ENCODE measurements at regions not wholly inside any gene's neighbourhood (a gene's known extent, or its start where the extent isn't known, plus 50 kb on each side); places are given as distances from the start of the nearest gene placed in this dataset.

DNA sequence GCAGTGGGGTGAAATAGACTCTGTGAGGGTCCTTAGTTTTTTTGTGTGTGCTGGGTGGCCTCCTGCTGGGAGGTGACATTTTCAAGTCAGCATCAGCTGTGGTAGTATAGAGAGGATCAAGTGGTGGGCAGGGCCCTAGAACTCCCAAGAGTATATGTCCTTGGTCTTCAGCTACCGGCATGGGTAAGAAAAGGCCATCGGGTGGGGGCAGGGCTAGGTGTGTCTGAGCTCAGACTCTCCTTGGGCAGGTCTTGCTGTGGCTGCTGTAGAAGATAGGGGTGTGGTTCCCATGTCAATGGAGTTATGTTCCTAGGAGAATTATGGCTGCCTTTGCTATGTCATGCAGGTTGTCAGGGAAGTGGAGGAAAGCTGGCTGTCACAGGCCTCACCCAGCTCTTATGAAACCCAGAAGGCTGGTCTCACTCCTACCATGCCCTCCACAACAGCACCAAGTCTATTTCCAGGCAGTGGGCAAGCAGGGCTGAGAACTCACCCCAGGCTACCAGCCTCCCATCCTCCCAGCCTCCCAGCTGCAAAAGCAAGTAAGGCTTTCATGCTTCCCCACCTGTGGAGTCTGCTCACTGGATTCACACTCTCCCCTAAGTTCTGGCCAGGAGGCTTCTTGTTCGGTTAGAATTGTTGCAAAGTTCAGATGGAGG is 130.6 kb upstream of the SOX1 start:
- no peak for DNase-seq

DNA sequence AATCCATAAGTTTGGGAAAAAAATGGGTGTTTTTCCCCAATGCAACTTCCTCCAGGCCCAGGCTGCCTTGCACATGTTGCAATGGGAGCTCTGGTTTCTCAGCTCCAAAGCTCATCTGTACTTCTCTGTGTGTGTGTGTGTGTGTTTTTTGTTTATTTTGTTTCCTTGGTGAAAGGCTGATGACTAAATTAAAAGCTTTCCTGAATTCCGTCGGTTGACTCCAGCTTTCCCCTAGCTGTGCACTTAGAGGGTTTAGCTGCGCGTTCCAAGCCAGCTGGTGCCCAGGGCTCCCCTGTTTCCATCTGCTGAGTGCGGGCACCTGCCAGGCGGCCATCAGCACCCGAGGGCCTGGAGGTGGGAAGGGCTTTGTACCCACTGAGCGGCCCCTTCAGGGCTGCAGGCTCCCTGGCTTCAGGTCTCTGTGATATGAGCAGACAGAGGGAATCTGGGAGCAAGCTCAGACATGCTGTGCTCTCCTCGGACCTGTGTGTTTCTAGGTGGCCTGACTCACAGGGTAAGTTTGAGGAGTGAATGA is 129.1 kb upstream of the SOX1 start:
- no peak for DNase-seq

DNA sequence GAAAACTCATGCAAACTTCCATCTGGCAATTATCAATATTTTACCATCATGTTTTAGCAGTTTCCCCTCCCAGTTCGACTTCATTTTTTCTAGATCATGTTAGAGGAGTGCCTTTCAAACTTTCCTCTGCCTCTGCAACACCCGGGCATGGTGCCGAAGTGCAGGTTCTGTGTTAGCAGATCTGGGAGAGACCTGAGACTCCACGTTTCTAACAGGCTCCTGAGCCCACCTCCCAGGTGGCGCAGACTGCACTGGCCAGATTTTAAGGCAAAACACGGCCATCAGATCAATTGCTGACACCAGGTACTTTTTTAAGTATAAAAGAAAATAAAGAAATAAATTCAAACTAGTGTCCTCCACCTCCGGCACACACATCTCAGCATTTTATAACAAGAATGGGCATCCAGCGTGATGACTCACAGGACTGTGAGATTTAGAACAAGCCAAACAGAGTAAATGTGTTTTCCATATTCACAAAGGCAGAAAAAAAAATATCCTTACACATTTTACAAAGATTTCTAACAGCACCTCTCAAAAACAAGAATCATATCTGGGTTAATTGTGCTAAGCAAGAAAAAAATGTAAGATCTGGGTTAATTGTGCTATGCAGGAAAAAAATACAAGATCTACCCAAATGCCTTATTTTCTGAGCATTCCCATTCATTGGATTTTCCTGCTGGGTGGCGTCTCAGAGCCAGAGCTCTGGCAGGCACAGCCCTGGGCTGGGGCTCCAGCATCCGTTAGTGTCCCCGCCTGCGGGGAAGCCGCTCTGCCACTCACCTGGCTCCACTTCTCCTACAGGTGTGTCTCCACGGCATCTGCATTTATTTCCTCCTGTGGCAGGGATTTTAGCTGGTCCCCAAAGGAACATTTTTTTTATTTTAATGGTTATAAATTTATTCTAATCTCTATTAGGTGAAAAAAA is 127.9 kb upstream of the SOX1 start:
- no peak for DNase-seq

DNA sequence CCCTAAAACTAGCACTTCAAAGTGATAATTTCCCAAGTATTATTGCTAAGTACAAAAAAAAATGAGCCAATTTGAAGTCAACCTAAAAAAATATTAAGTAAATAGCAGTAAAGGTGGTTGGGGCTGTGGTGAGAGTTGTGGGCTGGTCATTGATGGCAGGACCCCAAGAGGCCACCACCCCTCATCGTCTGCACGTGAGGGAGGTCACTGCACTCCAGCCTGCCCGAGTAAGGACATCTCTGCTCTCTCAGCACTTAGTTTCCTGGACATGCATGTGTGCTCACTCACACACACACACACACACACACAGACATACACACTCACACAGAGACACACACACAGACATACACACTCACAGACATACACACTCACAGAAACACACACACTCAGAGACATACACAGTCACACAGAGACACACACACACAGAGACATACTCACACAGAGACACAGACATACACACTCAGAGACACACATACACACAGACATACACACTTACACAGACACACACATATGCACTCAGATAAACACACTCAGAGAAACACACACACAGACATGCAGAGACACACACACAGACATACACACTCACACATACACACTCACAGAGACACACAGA is 127.2 kb upstream of the SOX1 start:
- DNase-seq: no peak

DNA sequence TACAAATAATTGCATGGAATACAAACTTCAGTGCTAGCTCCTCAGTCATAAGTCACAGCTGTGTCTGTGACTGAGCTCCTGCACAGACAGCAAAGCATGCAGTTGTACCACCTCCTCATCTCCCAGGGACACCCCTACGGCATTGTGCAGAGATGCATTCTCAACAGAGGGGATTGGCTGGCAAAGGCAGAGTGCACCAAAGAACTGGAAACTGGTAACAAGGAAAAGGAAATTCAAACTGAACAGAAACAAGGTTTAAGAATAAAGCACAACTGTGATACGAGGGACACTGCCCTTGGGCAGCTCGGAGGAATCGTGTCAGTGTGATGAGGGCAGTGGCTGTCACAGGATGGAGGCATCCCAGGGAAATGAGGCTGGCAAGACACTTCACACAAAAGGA is 126.1 kb upstream of the SOX1 start:
- DNase-seq: no peak

DNA sequence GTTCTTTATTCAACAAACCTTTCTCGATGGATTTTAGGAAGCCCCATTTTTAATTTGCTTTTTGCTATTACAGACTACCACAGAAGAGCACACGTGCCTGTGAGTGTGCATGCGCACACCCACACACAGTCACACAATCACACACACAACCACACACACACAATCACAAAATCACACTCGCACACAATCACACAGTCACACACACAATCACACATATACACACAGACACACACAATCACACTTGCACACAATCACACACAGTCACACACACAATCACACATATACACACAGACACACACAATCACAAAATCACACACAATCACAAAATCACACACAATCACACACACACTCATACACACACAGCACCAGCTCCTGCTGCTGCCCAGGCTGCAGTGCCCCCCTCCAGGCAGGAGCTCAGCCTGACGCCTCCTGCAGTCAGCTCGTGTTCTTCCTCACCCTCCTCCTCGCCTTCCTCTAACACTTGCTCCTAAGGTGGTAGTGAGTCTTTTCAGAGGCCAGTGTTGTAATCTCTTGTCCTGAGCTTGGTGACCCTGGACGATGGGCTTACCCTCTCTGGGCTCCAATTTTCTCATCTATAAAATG is 125.0 kb upstream of the SOX1 start:
- DNase-seq: no peak

DNA sequence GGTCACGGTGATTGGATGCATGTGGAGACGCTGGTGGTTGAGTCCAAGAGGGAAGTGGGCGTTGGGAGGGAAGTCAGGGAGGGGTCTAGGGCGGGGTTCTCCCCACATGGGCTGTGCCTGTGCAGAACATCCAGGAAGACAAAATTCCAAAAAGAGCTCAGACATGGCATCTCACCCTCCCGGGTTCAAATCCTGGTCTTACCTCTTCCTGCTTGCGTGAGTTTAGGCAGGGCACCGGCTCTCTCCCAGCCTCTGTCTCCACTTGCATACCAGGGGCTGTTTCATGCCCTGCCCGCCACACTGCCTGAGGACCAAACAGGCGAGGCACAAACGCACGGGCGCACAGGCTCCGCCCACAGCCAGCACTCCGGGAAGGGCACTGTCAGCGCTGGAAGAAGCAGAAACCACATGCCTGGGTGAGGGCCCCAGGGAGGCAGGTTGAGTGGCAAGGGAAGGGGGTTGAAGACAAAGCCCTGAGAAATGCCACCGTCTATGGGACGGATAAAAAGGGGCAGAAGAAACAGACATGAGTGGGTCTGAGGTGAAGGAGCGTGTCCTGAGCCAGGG is 123.6 kb upstream of the SOX1 start:
- DNase-seq: no peak

DNA sequence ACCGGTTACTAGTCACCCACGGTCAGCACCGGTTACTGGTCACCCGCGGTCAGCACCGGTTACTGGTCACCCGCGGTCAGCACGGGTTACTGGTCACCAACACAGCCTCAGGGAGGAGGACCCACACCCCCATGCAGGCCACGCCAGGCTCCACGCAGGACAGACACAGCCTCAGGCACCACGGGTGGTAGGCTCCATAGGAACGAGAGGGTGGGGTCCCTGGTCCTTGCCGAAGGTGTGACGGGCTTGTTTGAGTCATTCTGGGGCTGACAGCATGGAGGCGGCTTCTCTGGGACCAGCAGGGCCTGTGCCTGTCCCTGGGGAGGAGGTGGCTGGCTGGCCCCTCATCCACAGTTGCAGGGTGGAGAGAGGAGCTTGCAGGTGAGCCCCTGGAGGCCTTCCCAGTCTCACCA is 122.8 kb upstream of the SOX1 start:
- no peak for DNase-seq

DNA sequence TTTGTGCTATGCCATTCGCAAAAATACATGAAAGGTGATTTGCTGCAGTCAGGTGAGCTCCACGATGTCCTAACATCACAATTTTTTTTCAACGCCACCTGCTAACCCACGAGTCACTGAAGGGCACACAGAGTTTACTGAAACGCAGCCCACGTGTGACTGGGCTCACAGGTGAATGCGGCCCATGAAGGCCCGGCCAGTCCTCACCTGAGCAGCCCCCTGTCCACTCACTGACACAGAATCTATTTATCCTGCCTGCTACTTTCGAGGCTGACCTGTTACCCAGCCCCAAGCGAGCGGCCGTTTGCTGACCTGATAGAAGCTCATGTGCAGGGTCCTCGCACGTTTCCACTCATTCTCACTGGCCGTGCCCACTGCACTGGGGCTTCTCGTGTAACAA is 121.9 kb upstream of the SOX1 start:
- no peak for DNase-seq

DNA sequence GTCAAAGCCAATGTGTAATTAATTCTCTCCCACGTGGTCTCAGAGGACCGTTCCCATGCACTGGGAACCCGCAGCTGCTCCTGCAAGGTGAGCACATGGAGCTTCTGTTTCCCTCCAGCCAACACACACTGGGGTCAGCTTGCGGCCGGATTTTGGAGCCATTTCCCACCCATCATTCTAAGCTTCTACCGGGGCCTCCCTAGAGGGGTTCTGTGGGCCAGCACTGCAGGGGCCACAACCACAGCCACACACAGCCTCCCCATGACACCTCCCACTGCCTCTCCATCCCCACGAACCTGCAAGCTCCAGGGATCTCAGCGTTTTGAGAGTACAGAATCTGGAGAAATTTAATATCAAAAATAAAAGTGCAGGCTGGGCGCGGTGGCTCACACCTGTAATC is 120.7 kb upstream of the SOX1 start:
- DNase-seq: no peak

DNA sequence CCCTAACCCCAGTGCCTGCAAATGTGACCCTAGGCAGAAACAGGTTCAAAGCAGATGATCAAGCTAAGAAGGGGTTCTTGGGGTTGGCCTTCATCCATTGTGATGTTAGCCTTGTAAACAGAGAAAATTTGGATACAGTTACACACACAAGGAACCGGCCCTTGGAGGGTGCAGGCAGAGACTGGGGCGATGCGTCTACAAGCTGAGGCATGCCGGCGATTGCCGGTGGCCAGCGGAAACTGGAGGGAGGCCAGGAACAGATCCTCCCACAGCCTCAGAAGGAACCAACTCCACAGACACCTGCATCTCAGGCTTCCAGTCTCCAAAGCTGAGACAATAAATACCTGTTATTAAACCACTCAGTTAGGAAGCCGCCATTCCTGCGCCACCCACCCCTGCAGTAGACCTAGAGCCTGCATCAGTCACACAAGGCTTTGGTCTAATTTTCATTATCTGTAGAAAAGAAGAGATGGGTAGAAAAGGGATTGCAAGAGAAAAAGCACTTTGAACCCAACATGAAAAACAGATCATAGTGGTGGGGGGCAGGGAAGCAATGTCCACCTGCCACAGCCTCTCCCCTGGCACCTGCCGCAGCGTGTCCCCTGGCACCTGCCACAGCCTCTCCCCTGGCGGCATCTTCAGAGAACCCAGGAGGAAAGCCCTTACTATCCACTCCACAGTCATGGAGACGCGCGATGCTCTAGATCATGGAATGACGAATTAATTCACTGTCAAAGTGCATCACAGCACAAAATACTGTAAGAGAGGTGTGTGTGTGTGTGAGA is 119.7 kb upstream of the SOX1 start:
- DNase-seq: no peak

DNA sequence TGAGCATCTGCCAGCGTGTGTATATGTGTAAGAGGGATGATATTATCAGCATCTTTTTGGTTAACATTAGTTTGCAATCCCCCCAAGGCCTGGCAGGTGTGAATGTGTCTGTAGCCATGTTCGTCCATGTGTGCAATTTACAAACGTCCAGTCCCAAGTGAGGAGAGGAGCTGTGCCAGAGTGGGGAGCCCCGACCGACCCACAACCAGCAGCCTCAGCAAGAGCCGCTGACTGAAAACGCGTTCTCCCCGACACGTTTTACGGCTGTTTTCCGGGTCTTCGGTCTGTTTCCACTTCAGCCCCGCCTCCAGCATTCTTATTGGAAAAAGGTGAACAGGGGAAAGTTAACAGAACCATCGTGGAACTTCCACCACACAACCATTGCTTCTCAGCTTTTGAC is 119.1 kb upstream of the SOX1 start:
- DNase-seq: no peak

DNA sequence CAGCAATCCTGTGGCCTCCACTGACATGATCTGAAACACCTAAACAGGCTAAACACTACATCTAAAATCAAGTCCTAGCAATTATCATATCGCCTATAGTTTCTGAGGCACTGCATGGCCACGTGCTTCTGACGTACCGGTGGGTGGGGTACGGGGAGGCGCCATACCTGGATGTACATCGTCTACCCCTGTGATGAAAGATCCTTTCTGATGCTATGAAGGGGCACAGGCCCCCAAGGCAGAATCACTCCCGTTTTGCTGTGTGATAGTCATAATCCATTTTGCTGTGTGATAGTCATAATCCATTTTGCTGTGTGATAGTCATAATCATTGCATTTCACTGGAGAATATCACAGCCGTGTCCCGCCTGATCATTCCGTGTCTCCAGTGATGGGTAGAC is 118.7 kb upstream of the SOX1 start:
- DNase-seq: no peak

DNA sequence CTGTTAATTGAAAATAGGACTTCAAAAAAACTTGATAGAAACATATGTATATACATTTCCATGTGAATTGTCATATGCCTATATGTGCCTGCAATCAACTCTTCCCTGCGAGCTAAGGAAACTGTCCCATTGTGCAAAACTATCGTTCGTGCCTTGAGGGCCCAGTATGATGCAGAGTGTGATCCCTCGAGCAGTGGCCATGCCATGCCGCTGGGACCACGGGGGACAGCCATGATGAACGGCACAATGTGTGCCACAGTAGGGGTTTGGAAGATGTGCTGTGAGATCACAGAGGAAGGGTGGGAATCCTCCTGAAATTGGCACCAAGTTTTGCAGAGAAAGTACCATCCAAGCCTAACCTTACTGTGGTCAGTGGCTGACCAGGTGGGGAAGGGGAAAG is 118.1 kb upstream of the SOX1 start:
- DNase-seq: no peak

DNA sequence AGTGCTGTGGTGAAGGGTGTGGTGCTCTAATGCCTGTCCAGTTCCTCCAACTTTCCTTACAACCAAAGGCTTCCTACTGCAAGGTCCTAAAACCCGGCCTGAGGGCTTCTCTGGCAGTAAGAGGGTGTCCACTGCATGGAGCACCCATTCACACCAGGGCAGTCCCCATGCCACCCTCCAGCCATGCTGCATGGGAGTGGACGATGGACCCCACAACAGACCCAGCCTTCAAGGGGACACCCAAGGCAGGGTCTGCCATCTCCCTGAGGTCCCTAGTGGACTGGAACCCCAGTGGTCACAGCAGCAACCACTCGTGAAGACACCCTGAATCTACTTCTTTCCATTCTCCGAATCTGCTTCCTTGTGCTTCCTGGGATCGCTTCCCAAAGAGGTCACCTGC is 117.6 kb upstream of the SOX1 start:
- DNase-seq: no peak

DNA sequence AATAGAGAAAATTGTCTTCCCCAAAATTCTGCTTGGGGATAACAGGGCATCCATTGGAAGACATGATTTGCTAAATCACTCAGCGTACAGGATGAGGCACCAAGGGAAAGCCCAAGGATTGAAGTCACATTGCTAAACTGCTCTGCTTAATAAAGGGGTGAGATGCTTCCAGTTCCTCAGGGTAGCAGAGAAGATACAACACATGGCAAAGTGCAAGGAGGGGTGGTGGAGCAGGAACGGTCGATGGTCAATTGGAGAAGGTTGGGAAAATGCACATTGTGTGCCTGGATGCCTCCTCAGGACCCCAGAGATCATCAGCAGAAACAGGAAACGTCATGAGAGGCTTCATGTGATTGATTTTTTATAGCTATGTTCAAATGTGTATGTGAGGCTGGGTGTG is 116.3 kb upstream of the SOX1 start:
- no peak for DNase-seq

DNA sequence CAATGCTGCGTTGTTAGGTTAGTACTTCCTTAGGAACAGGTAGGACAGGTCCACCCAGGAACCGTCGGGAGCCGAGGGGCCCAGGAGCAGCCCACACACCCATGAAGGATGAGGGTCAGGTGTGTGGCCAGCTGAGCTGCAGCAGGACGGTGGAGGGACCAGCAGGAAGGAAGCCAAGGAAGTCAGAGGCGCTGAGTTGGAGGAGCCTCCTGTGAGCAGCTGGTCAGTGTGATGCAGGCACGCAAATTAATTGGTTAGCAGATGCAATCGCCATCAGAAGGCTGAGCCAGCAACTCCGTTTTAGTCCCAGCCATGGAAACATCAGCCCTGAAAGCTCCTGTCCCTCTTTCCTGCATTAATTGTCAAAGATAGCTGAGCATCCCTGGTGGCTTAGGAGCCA is 114.9 kb upstream of the SOX1 start:
- DNase-seq: no peak

DNA sequence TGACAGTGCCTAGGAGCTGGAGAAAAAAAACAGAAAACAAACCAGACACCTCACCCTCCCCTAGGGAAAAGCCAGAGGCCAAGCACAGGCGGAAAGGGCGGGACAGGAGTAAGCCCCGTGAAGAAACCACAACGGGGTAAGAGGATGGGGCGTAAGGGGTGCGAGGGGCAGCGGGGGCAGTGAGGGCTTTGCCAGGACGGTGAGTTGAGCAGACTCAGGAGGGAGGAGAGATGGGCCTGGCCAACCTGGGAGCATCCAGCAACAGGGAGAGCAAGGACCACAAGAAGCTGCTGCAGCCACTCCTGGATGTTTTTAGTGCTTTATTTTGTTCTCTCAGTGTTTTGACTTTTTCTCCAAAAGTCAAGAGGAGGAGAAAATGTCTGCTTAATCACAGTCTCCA is 114.1 kb upstream of the SOX1 start:
- DNase-seq: no peak

DNA sequence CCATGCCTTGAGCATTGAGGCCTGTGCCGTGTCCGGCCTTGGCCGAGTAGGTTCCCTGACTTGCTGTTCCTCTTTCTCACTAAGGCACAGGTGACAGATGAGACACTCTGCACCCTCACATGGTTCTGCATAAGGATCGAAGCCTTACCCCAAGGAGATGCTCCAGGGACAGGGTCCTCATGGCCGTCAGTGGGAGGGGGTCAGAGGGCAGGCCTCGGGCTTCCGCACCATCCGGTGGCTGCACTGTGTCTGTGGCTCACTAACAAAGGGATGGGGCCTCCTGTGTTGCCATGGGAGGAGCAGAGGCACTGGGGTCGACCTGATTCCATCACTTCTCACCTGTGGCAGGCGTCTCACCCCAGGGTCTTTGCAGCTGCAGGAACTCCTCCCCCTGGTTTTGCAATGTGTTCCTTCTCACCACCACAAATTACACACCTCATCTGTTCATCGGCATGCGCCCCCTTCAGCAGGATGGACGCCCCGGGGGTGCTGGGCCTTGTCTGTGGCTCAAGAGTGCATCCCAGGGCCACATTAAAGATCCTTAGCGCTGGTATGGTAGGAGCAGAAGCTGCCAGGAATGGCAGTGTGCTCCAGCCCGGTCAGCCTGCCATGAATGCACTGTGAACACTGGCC is 113.3 kb upstream of the SOX1 start:
- DNase-seq: no peak

DNA sequence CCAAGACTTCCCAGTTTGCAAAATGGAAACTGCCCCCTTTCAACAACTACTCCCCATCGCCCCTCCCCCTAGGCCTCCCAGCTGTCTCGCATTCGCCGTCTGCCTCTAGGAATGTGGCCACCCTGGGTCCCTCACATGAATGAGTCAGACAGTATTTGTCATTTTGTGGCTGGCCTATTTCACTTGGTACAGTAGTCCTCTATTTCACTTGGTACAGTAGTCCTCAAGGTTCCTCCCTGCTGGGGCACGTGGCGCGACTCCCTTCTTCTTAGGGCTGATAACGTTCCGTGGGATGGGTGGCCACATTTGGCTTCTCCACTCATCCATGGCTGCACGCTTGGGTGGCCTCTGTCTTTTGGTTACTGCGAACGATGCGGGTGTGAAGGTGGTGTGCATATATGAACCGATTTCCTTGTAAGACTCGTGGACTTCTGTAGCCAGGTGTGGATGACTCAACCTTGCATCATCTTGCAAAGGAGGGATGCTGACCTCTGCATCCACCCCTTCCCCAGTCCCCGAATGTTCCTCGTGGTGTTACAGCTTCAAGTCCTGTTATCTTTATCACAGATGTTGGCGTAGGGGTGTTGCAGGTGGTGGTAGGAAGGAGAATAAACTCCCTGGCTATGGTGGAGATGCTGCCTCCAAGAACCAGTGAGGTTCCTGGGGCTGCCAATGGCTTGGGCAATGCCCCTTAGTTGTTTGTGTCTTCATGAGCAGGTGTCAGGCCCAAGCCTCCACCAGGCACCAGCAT is 112.1 kb upstream of the SOX1 start:
- DNase-seq: no peak
